DND-41 (cell line): ENCODE measurements at regions not wholly inside any gene's neighbourhood (a gene's known extent, or its start where the extent isn't known, plus 50 kb on each side); places are given as distances from the start of the nearest gene placed in this dataset.

Experiments
- ATAC-seq: fragments of 200-7000 bp; cut with Tn5 transposase; 3 replicates; pipeline ENCODE4 v1.9.1; 2021; ENCODE audit warnings: low read depth; ENCODE audit not compliant: insufficient read depth
- DNase-seq: peaks from one replicate; pipeline ENCODE4 v3.0.0-alpha.2; 2020
- H2AFZ ChIP-seq: 2 replicates; pipeline ENCODE4 v1.6.0; 2012; ENCODE audit warnings: low read depth, low read length
- H3K27ac ChIP-seq: 2 replicates; pipeline ENCODE4 v1.5.1; 2012; ENCODE audit warnings: low read length, inconsistent platforms
- H3K27me3 ChIP-seq: fragments of 200-600 bp; sonication (generic); 2 replicates; pipeline ENCODE4 v1.6.0; 2012; ENCODE audit warnings: low read length, mild to moderate bottlenecking, inconsistent platforms; ENCODE audit not compliant: insufficient read depth, poor library complexity
- H3K36me3 ChIP-seq: 2 replicates; pipeline ENCODE4 v1.5.1; 2012; ENCODE audit warnings: low read length, inconsistent platforms; ENCODE audit not compliant: insufficient read depth
- H3K4me1 ChIP-seq: 2 replicates; pipeline ENCODE4 v1.5.1; 2012; ENCODE audit warnings: mild to moderate bottlenecking, low read length; ENCODE audit not compliant: insufficient read depth
- H3K4me2 ChIP-seq: 2 replicates; pipeline ENCODE4 v1.6.0; 2012; ENCODE audit warnings: mild to moderate bottlenecking, moderate library complexity, low read length, inconsistent platforms; ENCODE audit not compliant: insufficient read depth
- H3K4me3 ChIP-seq, 2 experiments: fragments of 200-600 bp in 1 of 2; shearing (Covaris generic) in 1 of 2; 2 replicates each; pipeline ENCODE4 v1.5.1; 2012 to 2016; ENCODE audit warnings: inconsistent platforms in 2 of 2, low read length in 2 of 2, mild to moderate bottlenecking in 2 of 2, low read depth in 1 of 2, moderate library complexity in 1 of 2
- H3K79me2 ChIP-seq: 2 replicates; pipeline ENCODE4 v1.6.0; 2012; ENCODE audit warnings: low read length, inconsistent platforms; ENCODE audit not compliant: insufficient read depth
- H3K9ac ChIP-seq: 2 replicates; pipeline ENCODE4 v1.6.0; 2012; ENCODE audit warnings: low read depth, mild to moderate bottlenecking, inconsistent platforms, low read length, moderate library complexity
- H3K9me3 ChIP-seq: 2 replicates; pipeline ENCODE4 v1.5.1; 2012; ENCODE audit warnings: low read length, moderate library complexity, mild to moderate bottlenecking, inconsistent platforms; ENCODE audit not compliant: insufficient read depth, severe bottlenecking
- H4K20me1 ChIP-seq: 2 replicates; pipeline ENCODE4 v1.6.0; 2012; ENCODE audit warnings: low read length; ENCODE audit not compliant: insufficient read depth
- EZH2 ChIP-seq: IDR thresholded peaks from 3 replicates; pipeline ENCODE4 v1.6.1; 2012; ENCODE audit warnings: borderline replicate concordance, low read depth, mild to moderate bottlenecking, moderate library complexity, low read length, inconsistent platforms; ENCODE audit not compliant: severe bottlenecking
- TF ChIP-seq, protein P1 (sequence below): IDR thresholded peaks from 2 replicates; pipeline ENCODE4 v1.5.1; 2012; ENCODE audit warnings: borderline replicate concordance, low read length, moderate library complexity, mild to moderate bottlenecking; ENCODE audit not compliant: poor library complexity, severe bottlenecking; ENCODE audit errors: extremely low read depth

- Histone ChIP-seq H3K4me3 (no peak overlapping the region), H3K9ac (no peak overlapping the region), H3K4me2 (no peak overlapping the region), H4K20me1 (no peaks in the 10 kb centered on the region), H3K4me1 (no peaks in the 10 kb centered on the region), H3K27me3 (no peaks in the 10 kb centered on the region), H3K79me2 (no peaks in the 10 kb centered on the region), H3K9me3 (no peaks in the 10 kb centered on the region), H2AFZ (no peak overlapping the region), H3K27ac (no peak overlapping the region), H3K36me3 (no peaks in the 10 kb centered on the region)
- no peak for TF ChIP-seq EZH2
- TF ChIP-seq, protein P1, sequence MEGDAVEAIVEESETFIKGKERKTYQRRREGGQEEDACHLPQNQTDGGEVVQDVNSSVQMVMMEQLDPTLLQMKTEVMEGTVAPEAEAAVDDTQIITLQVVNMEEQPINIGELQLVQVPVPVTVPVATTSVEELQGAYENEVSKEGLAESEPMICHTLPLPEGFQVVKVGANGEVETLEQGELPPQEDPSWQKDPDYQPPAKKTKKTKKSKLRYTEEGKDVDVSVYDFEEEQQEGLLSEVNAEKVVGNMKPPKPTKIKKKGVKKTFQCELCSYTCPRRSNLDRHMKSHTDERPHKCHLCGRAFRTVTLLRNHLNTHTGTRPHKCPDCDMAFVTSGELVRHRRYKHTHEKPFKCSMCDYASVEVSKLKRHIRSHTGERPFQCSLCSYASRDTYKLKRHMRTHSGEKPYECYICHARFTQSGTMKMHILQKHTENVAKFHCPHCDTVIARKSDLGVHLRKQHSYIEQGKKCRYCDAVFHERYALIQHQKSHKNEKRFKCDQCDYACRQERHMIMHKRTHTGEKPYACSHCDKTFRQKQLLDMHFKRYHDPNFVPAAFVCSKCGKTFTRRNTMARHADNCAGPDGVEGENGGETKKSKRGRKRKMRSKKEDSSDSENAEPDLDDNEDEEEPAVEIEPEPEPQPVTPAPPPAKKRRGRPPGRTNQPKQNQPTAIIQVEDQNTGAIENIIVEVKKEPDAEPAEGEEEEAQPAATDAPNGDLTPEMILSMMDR: no peak
- DNase-seq (no peak), ATAC-seq (no peak)
These were observed 280.1 kb upstream of the RGS17 start for GRCh38 chr6:153411070-153411648.

DNA sequence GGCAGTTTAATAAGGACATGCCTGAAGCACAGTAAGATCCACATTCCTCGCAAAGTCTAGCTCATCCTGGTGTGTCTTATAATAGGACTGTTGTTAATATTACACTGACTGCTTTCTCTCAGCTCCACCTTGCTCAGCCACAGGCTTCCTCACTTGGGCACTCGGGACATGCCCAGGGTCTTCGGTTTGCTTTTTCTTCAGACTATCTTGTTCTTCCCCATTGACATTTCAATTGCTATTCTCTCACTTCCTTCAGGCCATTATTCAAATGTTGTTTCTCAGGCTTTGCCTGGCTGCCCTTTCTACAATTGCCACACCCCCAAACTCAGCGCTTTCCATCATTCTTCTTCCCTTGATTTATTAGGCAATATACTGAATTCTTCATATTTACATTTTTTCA is 274.8 kb upstream of the RGS17 start:
- Histone ChIP-seq H3K4me3 (no peak overlapping the region), H3K4me1 (no peaks in the 10 kb centered on the region), H3K79me2 (no peaks in the 10 kb centered on the region), H2AFZ (no peak overlapping the region), H3K36me3 (no peaks in the 10 kb centered on the region), H3K9me3 (no peaks in the 10 kb centered on the region), H3K27ac (no peak overlapping the region), H3K9ac (no peak overlapping the region), H4K20me1 (no peaks in the 10 kb centered on the region), H3K4me2 (no peak overlapping the region), H3K27me3 (no peaks in the 10 kb centered on the region)
- TF ChIP-seq EZH2: no peak
- TF ChIP-seq, protein P1: no peak
- no peak for ATAC-seq
- no peak for DNase-seq

- H3K4me2 ChIP-seq: no peak overlapping the region
- DNase-seq: no peak
These were observed 270.7 kb upstream of the RGS17 start for GRCh38 chr6:153401751-153402150.

More at GRCh38 chr6:153401751-153402150, 270.7 kb upstream of the RGS17 start:
- Histone ChIP-seq H3K4me3 (no peak overlapping the region), H3K27ac (no peak overlapping the region), H3K79me2 (no peaks in the 10 kb centered on the region), H2AFZ (no peak overlapping the region), H4K20me1 (no peaks in the 10 kb centered on the region), H3K36me3 (no peaks in the 10 kb centered on the region), H3K4me1 (no peaks in the 10 kb centered on the region), H3K9me3 (no peaks in the 10 kb centered on the region), H3K27me3 (no peaks in the 10 kb centered on the region), H3K9ac (no peak overlapping the region)
- no peak for ATAC-seq
- TF ChIP-seq, protein P1: no peak
- TF ChIP-seq EZH2: no peak
